Activated T-helper 2 cell treated with anti-CD3 and anti-CD28 coated beads, Interferon-gamma antibody, Interleukin-2, Interleukin-4, amounts not matched to agents 10 μg/mL and 5 μg/mL and 100 μg/mL, durations not matched to agents 14 hours and 24 hours and 36 hours (primary cell): ENCODE measurements at regions not wholly inside any gene's neighbourhood (a gene's known extent, or its start where the extent isn't known, plus 50 kb on each side); places are given as distances from the start of the nearest gene placed in this dataset.

Experiments
- DNase-seq: peaks from one replicate; pipeline ENCODE4 v3.0.0; 2021; ENCODE audit warnings: low spot score
- H3K27ac Mint-ChIP-seq: one replicate; pipeline ENCODE4 v1.8.0; 2021; ENCODE audit warnings: mixed read lengths
- H3K27me3 Mint-ChIP-seq: one replicate; pipeline ENCODE4 v1.8.0; 2021; ENCODE audit warnings: low read depth, mixed read lengths
- H3K36me3 Mint-ChIP-seq: one replicate; pipeline ENCODE4 v1.8.0; 2021; ENCODE audit warnings: low read depth, mixed read lengths
- H3K4me1 Mint-ChIP-seq: one replicate; pipeline ENCODE4 v1.8.0; 2021; ENCODE audit warnings: low read depth, mixed read lengths
- H3K4me3 Mint-ChIP-seq: one replicate; pipeline ENCODE4 v1.8.0; 2021; ENCODE audit warnings: low read depth, mild to moderate bottlenecking, moderate library complexity, mixed read lengths
- H3K9me3 Mint-ChIP-seq: one replicate; pipeline ENCODE4 v1.8.0; 2021; ENCODE audit warnings: mixed read lengths
- intact Hi-C: fragments of 100-400 bp; cut with micrococcal nuclease; formaldehyde crosslinking; loops from one replicate; pipeline ENCODE4 v1.15.1; 2023

GRCh38 chrX:45324941-45325340, 124.3 kb upstream of the DIPK2B start:
- Mint-ChIP-seq H3K27me3 (no peaks in the 10 kb centered on the region), H3K9me3 (no peaks in the 10 kb centered on the region), H3K4me1 (no peaks in the 10 kb centered on the region), H3K27ac (no peak overlapping the region), H3K36me3 (no peaks in the 10 kb centered on the region), H3K4me3 (no peak overlapping the region)
- DNase-seq: no peak
- intact Hi-C loops: loop anchor here (10.0 kb wide), 1 partner anchor 520 kb away; no protein-coding TSS in a partner anchor

GRCh38 chrX:45323387-45323786, 122.7 kb upstream of the DIPK2B start:
- Mint-ChIP-seq H3K4me1 (no peaks in the 10 kb centered on the region), H3K9me3 (no peaks in the 10 kb centered on the region), H3K36me3 (no peaks in the 10 kb centered on the region), H3K27ac (no peak overlapping the region), H3K27me3 (no peaks in the 10 kb centered on the region), H3K4me3 (no peak overlapping the region)
- DNase-seq: no peak
- intact Hi-C loops: loop anchor here (10.0 kb wide), 1 partner anchor 521 kb away; no protein-coding TSS in a partner anchor

DNA sequence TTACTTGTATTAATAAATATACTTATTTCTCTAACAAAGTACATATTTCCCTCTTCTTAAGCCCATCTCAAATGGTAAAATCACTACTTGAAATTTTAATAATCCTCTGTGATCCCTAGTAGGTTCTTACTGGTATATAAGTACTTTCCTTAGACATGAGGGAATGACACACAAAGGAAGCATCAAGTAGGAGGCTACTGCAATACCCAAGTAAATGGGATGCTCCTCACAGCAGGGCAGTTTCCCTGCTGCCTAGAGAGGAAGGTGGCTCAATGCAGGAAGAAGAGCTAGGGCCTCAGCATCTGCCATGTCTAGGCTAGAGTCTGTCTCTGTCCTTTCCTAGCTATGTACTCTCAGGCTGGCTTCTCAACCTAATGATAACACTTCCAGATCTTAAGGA, 122.1 kb upstream of the DIPK2B start:
- no peak for DNase-seq
- H3K4me3 Mint-ChIP-seq: no peak overlapping the region
- H3K27me3 Mint-ChIP-seq: no peaks in the 10 kb centered on the region
- no peaks in the 10 kb centered on the region for H3K36me3 Mint-ChIP-seq
- intact Hi-C loops: loop anchor here (10.0 kb wide), 1 partner anchor 522 kb away; no protein-coding TSS in a partner anchor
- H3K27ac Mint-ChIP-seq: no peak overlapping the region
- H3K4me1 Mint-ChIP-seq: no peaks in the 10 kb centered on the region
- H3K9me3 Mint-ChIP-seq: no peaks in the 10 kb centered on the region

DNA sequence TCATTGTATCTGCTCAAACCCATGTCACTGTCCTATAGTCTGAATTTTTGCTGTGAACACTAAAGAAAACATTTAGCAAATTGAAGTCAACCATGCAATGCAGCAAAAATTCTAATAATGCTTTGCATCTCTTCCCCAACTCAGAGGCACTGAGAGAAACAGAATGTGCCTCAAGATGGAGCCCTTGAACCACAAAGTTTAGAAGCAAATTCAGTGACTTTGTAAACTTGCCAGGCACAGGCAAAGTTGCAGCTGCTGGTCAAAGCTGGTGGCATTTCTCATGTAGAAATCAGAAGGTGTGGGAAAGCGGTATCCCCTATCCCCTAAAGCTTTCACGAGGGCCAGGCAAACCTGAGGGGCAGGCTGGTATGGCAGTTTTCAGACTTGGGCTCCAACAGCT, 121.7 kb upstream of the DIPK2B start:
- no peaks in the 10 kb centered on the region for H3K9me3 Mint-ChIP-seq
- intact Hi-C loops: loop anchor here (10.0 kb wide), 1 partner anchor 522 kb away; no protein-coding TSS in a partner anchor
- no peaks in the 10 kb centered on the region for H3K36me3 Mint-ChIP-seq
- H3K4me1 Mint-ChIP-seq: no peaks in the 10 kb centered on the region
- DNase-seq: no peak
- H3K4me3 Mint-ChIP-seq: no peak overlapping the region
- no peak overlapping the region for H3K27ac Mint-ChIP-seq
- H3K27me3 Mint-ChIP-seq: no peaks in the 10 kb centered on the region

GRCh38 chrX:45320191-45320590, 119.5 kb upstream of the DIPK2B start:
- H3K36me3 Mint-ChIP-seq: no peaks in the 10 kb centered on the region
- no peak for DNase-seq
- H3K4me3 Mint-ChIP-seq: no peak overlapping the region
- intact Hi-C loops: loop anchor here (10.0 kb wide), 1 partner anchor 525 kb away; no protein-coding TSS in a partner anchor
- H3K27ac Mint-ChIP-seq: no peak overlapping the region
- no peaks in the 10 kb centered on the region for H3K27me3 Mint-ChIP-seq
- no peaks in the 10 kb centered on the region for H3K4me1 Mint-ChIP-seq
- H3K9me3 Mint-ChIP-seq: no peaks in the 10 kb centered on the region

GRCh38 chrX:45309801-45310200, 109.1 kb upstream of the DIPK2B start:
- DNase-seq: no peak
- no peak overlapping the region for H3K4me3 Mint-ChIP-seq
- intact Hi-C loops: no loop called here
- no peaks in the 10 kb centered on the region for H3K27me3 Mint-ChIP-seq
- no peak overlapping the region for H3K27ac Mint-ChIP-seq
- H3K36me3 Mint-ChIP-seq: no peaks in the 10 kb centered on the region
- no peaks in the 10 kb centered on the region for H3K9me3 Mint-ChIP-seq
- no peaks in the 10 kb centered on the region for H3K4me1 Mint-ChIP-seq

GRCh38 chrX:45309096-45309495, 108.4 kb upstream of the DIPK2B start:
- H3K4me1 Mint-ChIP-seq: no peaks in the 10 kb centered on the region
- no peak overlapping the region for H3K4me3 Mint-ChIP-seq
- no peak for DNase-seq
- intact Hi-C loops: no loop called here
- no peaks in the 10 kb centered on the region for H3K9me3 Mint-ChIP-seq
- H3K27me3 Mint-ChIP-seq: no peaks in the 10 kb centered on the region
- H3K36me3 Mint-ChIP-seq: no peaks in the 10 kb centered on the region
- no peak overlapping the region for H3K27ac Mint-ChIP-seq

- H3K36me3 Mint-ChIP-seq: no peaks in the 10 kb centered on the region
Observed at GRCh38 chrX:45306794-45307193, 106.1 kb upstream of the DIPK2B start.

GRCh38 chrX:45300638-45301037, 100.0 kb upstream of the DIPK2B start:
- Mint-ChIP-seq H3K9me3 (no peaks in the 10 kb centered on the region), H3K27ac (no peak overlapping the region), H3K36me3 (no peaks in the 10 kb centered on the region), H3K4me3 (no peak overlapping the region), H3K27me3 (no peaks in the 10 kb centered on the region), H3K4me1 (no peaks in the 10 kb centered on the region)
- no peak for DNase-seq
- intact Hi-C loops: no loop called here

More at GRCh38 chrX:45306794-45307193, 106.1 kb upstream of the DIPK2B start:
- DNase-seq: no peak
- Mint-ChIP-seq H3K27me3 (no peaks in the 10 kb centered on the region), H3K9me3 (no peaks in the 10 kb centered on the region), H3K27ac (no peak overlapping the region), H3K4me1 (no peaks in the 10 kb centered on the region), H3K4me3 (no peak overlapping the region)
- intact Hi-C loops: no loop called here

DNA sequence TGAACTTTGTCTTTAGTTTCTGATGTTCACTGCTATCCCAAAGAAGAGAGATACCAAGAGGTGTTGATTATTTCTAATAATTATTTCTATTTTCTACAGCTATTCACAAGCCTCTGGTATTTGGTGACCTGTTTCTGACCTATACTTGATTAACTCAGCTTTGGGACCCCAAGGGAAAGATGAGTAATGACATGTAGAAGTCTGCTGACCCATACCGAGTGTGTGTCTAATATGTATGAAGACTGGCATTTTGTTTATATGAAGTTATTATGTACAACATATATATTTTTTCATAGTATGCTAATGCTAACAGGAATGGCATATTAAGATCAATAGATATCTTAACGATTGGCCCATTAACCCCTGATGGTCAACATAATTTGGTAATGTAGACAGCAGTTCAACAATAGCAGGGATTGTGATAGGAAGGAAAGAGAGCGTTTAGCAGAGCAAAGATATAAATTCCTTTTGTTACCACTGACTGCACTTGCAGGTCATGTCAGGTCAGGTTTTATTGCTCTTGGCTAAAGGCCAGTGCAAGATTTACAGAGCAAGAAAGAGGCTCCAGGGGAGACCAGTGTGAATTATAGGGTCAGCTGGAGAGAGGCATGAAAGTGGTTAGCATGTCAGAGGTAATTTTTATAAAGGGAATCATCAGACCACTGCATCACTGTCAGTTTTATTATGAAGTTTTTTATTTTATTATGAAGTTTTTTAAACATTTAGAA, 94.7 kb upstream of the DIPK2B start:
- Mint-ChIP-seq H3K4me1 (no peaks in the 10 kb centered on the region), H3K27me3 (no peaks in the 10 kb centered on the region), H3K36me3 (no peaks in the 10 kb centered on the region), H3K27ac (no peak overlapping the region), H3K4me3 (no peak overlapping the region), H3K9me3 (no peaks in the 10 kb centered on the region)
- intact Hi-C loops: no loop called here
- DNase-seq: no peak

- H3K36me3 Mint-ChIP-seq: no peaks in the 10 kb centered on the region
- H3K4me1 Mint-ChIP-seq: no peaks in the 10 kb centered on the region
- H3K27ac Mint-ChIP-seq: no peak overlapping the region
- intact Hi-C loops: no loop called here
- H3K27me3 Mint-ChIP-seq: no peaks in the 10 kb centered on the region
- no peak for DNase-seq
- no peaks in the 10 kb centered on the region for H3K9me3 Mint-ChIP-seq
- H3K4me3 Mint-ChIP-seq: no peak overlapping the region
Observed at GRCh38 chrX:45274576-45274975, 73.9 kb upstream of the DIPK2B start.

DNA sequence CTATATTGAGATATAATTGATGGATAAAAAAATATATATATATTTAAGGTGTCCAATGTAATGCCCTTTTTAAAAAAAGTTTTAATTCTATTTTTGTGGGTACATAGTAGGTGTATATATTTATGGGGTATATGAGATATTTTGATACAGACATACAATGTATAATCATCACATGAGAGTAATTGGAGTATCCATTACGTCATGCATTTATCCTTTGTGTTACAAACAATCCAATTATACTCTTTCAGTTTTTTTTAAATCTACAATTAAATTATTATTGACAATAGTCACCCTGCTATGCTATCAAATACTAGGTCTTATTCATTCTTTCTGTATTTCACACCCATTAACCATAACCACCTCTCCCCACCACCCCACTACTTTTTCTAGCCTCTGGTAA, 66.3 kb upstream of the DIPK2B start:
- intact Hi-C loops: no loop called here
- Mint-ChIP-seq H3K27ac (no peak overlapping the region), H3K36me3 (no peaks in the 10 kb centered on the region), H3K4me1 (no peaks in the 10 kb centered on the region), H3K4me3 (no peak overlapping the region), H3K27me3 (no peaks in the 10 kb centered on the region), H3K9me3 (no peaks in the 10 kb centered on the region)
- no peak for DNase-seq

- no peak for DNase-seq
- H3K36me3 Mint-ChIP-seq: no peaks in the 10 kb centered on the region
- H3K9me3 Mint-ChIP-seq: no peaks in the 10 kb centered on the region
- no peaks in the 10 kb centered on the region for H3K4me1 Mint-ChIP-seq
- no peak overlapping the region for H3K27ac Mint-ChIP-seq
- intact Hi-C loops: no loop called here
- no peak overlapping the region for H3K4me3 Mint-ChIP-seq
- no peaks in the 10 kb centered on the region for H3K27me3 Mint-ChIP-seq
Observed at GRCh38 chrX:45266456-45266855, 65.8 kb upstream of the DIPK2B start.
